ENCODE measurements at regions not wholly inside any gene's neighbourhood (a gene's known extent, or its start where the extent isn't known, plus 50 kb on each side); places are given as distances from the start of the nearest gene placed in this dataset.
"Not testable (repeated sequence)": the region's sequence is repeated elsewhere in the genome, so short reads cannot be mapped to it uniquely, and the experiment has no call there.

DNA sequence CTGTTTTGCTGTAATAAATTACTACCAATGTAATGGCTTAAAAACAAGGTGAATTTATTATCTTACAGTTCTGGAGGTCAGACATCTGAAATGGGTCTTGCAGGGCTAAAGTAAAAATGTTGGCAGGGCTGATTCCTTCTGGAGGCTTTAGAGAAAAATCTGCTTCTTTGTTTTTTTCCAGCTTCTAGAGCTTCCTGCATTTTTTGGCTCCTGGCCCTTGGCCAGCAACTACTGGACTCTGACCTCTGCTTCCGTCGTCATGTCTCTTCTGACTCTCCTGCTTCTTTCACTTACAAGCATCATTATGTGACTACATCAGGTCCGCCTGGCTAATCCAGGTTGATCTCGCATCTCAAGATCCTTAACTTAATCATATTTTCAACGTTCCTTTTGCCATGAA is 350.9 kb downstream of the S1PR1 start:
- no peak for ATAC-seq
- H3K9me3 ChIP-seq = no peaks in the 10 kb centered on the region
- no peaks in the 10 kb centered on the region for H3K27me3 ChIP-seq (ENCODE audit: low read depth)
- TF ChIP-seq, protein P1, sequence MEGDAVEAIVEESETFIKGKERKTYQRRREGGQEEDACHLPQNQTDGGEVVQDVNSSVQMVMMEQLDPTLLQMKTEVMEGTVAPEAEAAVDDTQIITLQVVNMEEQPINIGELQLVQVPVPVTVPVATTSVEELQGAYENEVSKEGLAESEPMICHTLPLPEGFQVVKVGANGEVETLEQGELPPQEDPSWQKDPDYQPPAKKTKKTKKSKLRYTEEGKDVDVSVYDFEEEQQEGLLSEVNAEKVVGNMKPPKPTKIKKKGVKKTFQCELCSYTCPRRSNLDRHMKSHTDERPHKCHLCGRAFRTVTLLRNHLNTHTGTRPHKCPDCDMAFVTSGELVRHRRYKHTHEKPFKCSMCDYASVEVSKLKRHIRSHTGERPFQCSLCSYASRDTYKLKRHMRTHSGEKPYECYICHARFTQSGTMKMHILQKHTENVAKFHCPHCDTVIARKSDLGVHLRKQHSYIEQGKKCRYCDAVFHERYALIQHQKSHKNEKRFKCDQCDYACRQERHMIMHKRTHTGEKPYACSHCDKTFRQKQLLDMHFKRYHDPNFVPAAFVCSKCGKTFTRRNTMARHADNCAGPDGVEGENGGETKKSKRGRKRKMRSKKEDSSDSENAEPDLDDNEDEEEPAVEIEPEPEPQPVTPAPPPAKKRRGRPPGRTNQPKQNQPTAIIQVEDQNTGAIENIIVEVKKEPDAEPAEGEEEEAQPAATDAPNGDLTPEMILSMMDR (IDR thresholded peaks at IDR 0.05) = no peak
- DNase-seq = no peak
- intact Hi-C loops (cut with DNase I) = no loop called here
- H3K4me3 ChIP-seq = no peak overlapping the region
- H3K36me3 ChIP-seq = no peaks in the 10 kb centered on the region
- H3K27ac ChIP-seq = no peak overlapping the region
- no peaks in the 10 kb centered on the region for H3K4me1 ChIP-seq

GRCh38 chr1:101588677-101589076 is 351.9 kb downstream of the S1PR1 start:
- intact Hi-C loops (cut with DNase I) = no loop called here
- DNase-seq (no peak), ATAC-seq (no peak)
- Histone ChIP-seq H3K4me1 (no peaks in the 10 kb centered on the region), H3K27ac (no peak overlapping the region), H3K4me3 (no peak overlapping the region), H3K27me3 (ENCODE audit: low read depth) (no peaks in the 10 kb centered on the region), H3K9me3 (no peaks in the 10 kb centered on the region), H3K36me3 (no peaks in the 10 kb centered on the region)
- TF ChIP-seq, protein P1 (IDR thresholded peaks at IDR 0.05) = no peak

GRCh38 chr1:101592845-101593244 is 356.0 kb downstream of the S1PR1 start:
- H3K4me1 ChIP-seq = no peaks in the 10 kb centered on the region
- intact Hi-C loops (cut with DNase I) = no loop called here
- no peak overlapping the region for H3K4me3 ChIP-seq
- H3K36me3 ChIP-seq = no peaks in the 10 kb centered on the region
- no peaks in the 10 kb centered on the region for H3K27me3 ChIP-seq (ENCODE audit: low read depth)
- H3K27ac ChIP-seq = no peak overlapping the region
- ATAC-seq = no peak
- DNase-seq = no peak
- no peaks in the 10 kb centered on the region for H3K9me3 ChIP-seq
- TF ChIP-seq, protein P1 (IDR thresholded peaks at IDR 0.05) = no peak

- Histone ChIP-seq H3K9me3 (no peaks in the 10 kb centered on the region), H3K4me3 (no peak overlapping the region), H3K4me1 (no peaks in the 10 kb centered on the region), H3K27me3 (ENCODE audit: low read depth) (no peaks in the 10 kb centered on the region), H3K27ac (no peak overlapping the region), H3K36me3 (no peaks in the 10 kb centered on the region)
- DNase-seq (no peak), ATAC-seq (no peak)
- intact Hi-C loops (cut with DNase I) = no loop called here
- TF ChIP-seq, protein P1 (IDR thresholded peaks at IDR 0.05) = no peak
Measured at GRCh38 chr1:101595881-101596374, 359.1 kb downstream of the S1PR1 start.

GRCh38 chr1:101600615-101601014 is 363.8 kb downstream of the S1PR1 start:
- H3K9me3 ChIP-seq; H3K4me3 ChIP-seq; H3K4me1 ChIP-seq; ATAC-seq; H3K27me3 ChIP-seq (ENCODE audit: low read depth); DNase-seq; H3K36me3 ChIP-seq; intact Hi-C loops (cut with DNase I); H3K27ac ChIP-seq: not testable (repeated sequence)

- Histone ChIP-seq H3K27me3 (ENCODE audit: low read depth) (no peaks in the 10 kb centered on the region), H3K9me3 (no peaks in the 10 kb centered on the region), H3K27ac (no peak overlapping the region), H3K36me3 (no peaks in the 10 kb centered on the region), H3K4me1 (no peaks in the 10 kb centered on the region), H3K4me3 (no peak overlapping the region)
- ATAC-seq (no peak), DNase-seq (no peak)
- TF ChIP-seq, protein P1 (IDR thresholded peaks at IDR 0.05) = no peak
- intact Hi-C loops (cut with DNase I) = no loop called here
Measured at GRCh38 chr1:101603726-101604125, 366.9 kb downstream of the S1PR1 start.
